DMS114 treated with DMSO at 0.1 percent for 48 hours (cell line): ENCODE measurements at regions not wholly inside any gene's neighbourhood (a gene's known extent, or its start where the extent isn't known, plus 50 kb on each side); places are given as distances from the start of the nearest gene placed in this dataset.
"Not testable (repeated sequence)": the region's sequence is repeated elsewhere in the genome, so short reads cannot be mapped to it uniquely, and the experiment has no call there.

Source experiments
- DNase-seq: peaks from one replicate; lab custom pipeline; 2025; ENCODE audit not compliant: unreplicated experiment; lab: John Stamatoyannopoulos, UW

DNA sequence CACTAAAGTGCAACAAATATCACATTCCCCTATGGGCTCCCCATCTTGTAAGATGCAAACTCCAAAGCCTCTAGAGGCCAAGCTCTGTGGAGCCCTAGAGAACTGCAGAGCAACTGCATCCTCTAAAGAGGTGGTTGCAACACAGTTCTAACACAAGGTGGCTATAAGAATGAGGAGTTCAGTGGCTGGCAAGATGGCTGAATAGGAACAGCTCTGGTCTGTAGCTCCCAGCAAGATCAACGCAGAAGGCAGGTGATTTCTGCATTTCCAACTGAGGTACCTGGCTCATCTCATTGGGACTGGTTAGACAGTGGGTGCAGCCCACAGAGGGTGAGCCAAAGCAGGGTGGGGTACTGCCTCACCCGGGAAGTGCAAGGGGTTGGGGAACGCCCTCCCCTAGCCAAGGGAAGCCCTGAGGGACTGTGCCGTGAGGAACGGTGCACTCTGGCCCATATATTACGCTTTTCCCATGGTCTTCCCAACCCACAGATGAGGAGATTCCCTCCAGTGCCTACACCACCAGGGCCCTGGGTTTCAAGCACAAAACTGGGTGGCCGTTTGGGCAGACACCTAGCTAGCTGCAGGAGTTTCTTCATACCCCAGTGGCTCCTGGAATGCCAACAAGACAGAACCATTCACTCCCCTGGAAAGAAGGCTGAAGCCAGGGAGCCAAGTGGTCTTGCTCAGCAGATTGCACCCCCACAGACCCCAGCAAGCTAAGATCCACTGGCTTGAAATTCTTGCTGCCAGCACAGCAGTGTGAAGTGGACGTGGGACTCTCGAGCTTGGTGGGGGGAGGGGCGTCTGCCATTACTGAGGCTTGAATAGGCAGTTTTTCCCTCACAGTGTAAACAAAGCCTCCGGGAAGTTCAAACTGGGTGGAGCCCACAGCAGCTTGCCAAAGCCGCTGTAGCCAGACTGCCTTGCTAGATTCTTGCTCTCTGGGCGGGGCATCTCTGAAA lies 188.6 kb upstream of the EGLN3 start:
- DNase-seq: not testable (repeated sequence)

GRCh38 chr14:34138175-34138574 lies 187.3 kb upstream of the EGLN3 start:
- no peak for DNase-seq

DNA sequence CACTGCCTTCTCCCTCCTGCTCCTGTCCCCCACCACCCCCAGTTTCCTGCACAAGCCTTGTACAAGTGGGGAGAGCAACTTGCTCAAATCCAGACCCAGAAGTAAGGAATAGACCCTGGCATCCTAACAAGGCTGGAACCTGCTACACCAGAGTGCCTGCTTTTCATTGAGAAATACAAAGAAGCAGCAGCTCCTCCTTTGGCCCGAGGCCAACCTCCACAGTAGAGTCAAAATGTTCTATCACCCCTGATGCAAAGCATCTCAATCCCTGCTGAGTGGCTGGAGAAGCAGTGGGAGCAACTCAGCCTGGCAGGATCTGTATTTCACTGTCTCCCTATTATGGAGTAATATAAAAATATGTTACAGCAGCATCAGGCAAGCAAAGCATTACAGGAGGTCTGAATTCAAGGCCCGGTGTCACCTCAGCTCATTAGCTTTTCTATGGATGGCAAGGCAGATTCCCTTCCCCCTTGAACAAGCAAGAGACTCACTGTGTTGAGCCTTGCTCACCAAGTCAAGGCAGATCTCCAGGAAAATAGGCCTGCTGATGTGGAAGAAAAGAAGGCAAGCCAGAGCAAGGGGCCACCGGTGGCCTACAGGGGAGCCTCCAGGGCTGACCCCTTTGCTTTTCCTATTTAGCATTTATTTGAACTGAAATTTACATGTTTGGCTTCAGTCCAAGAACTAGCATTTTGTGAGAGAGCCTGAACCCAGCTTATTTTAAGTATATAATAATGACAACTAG lies 186.3 kb upstream of the EGLN3 start:
- DNase-seq: no peak

- no peak for DNase-seq
Measured at GRCh38 chr14:34135492-34135891, 184.6 kb upstream of the EGLN3 start.

GRCh38 chr14:34134484-34134883 lies 183.6 kb upstream of the EGLN3 start:
- no peak for DNase-seq

DNA sequence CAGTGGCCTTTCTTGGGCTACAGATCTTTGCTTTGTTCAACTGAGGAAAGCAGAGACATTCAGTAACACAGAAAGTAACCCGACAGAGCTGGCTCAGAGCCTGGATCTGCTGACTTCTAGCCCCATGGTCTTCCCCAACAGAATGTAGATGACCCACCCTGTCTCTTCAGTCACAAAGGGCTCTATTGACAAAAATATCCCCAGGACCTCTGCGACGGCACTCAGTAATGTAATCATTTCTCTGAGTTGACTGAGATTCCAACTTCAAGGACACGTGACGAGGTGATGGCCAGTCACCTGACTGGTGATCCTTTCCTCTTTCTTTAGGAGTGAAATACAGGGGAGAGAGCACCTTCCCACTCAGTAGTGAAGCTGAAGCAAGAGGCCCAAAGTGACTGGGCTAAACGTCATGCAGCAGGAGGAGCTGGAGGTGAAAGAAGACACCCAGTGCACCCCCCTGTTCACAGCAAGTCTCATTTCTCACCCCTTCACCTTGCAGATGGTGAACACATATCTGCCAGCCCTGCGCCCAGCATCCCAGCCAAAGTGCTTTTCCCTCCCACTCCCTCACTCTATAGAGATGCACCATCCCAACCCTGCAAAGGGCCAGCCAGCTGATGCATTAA lies 179.2 kb upstream of the EGLN3 start:
- no peak for DNase-seq

GRCh38 chr14:34128665-34129064 lies 177.8 kb upstream of the EGLN3 start:
- DNase-seq: no peak

GRCh38 chr14:34126586-34126985 lies 175.7 kb upstream of the EGLN3 start:
- no peak for DNase-seq

DNA sequence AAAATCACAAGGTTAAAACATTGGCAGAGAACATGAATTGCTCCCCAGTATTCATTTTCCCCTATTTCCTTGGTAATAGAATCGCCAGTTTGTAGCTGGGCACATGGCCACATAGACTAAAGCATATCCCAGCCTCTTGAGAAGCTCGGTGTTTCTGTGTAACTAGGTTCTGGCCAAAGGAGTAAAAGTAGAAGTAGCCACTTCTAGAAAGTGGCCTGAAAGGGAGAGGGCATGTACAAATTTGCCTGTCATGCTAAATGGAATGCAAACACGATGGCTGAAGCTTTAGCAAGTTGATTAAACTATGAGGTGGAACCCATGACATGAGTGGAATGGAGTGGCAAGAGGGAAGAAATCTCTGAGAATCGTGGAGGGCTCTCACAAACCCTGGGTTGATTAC lies 173.7 kb upstream of the EGLN3 start:
- no peak for DNase-seq

GRCh38 chr14:34122650-34123049 lies 171.8 kb upstream of the EGLN3 start:
- no peak for DNase-seq

- no peak for DNase-seq
Measured at GRCh38 chr14:34122081-34122480, 171.2 kb upstream of the EGLN3 start.

DNA sequence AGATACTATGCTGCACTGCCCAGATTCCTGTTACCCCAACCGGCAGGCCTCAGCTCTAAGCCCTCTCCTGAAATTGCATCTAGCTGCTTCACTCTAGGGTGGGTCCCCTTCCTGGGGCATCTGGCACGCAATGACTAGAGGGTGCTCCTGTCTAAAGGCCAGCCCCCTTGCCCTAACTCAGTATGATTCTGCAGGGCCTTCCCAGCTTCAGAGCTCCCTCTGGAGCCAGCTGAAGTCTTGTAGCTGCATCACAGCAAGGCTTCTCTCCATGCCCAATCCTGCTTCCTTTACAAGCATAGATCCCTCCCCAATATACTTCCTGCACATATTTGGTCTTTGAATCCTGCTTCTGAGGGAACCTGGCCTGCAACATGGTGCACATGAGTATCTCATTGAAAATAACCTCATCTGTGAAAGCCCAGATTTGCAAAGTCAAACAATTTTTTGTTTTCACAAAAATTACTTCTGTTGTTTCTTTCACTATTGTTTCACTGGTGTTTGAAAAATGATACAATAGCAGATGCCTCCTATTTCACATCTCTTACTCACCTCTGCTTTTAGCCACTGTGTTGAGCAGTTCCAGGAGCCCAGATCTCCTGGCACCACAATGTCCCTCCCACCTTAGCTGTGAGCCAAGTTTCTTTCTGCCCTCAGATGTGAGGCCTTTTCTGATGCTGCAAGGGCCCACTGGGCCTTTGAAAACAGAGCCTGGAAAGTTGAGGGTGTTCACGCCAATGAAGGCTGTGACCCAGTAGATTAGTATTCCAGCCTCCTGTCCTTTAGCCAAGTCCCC lies 169.5 kb upstream of the EGLN3 start:
- DNase-seq: no peak

GRCh38 chr14:34119107-34119858 lies 168.4 kb upstream of the EGLN3 start:
- no peak for DNase-seq

GRCh38 chr14:34113991-34114390 lies 163.1 kb upstream of the EGLN3 start:
- no peak for DNase-seq

GRCh38 chr14:34113005-34113511 lies 162.2 kb upstream of the EGLN3 start:
- no peak for DNase-seq

DNA sequence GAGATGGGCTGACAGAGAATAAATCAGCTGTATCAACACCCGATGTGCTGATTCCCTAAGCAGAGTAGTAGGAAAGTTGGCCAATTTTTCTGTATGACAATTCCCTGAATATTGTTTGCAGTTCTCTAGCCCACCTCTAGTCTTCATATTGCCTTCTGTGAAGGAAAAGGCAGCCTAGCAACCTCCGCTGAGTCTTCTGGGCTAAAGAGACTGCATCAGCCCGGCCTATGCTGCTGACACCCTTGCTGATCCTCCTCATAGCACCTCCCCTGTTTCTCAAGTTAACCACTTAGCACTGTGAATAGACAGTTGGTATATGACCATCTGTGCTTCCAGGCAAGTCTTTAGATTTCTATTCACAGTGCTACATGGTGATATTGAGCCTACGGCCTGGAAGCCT lies 161.1 kb upstream of the EGLN3 start:
- no peak for DNase-seq

- no peak for DNase-seq
Measured at GRCh38 chr14:34111505-34111904, 160.6 kb upstream of the EGLN3 start.

DNA sequence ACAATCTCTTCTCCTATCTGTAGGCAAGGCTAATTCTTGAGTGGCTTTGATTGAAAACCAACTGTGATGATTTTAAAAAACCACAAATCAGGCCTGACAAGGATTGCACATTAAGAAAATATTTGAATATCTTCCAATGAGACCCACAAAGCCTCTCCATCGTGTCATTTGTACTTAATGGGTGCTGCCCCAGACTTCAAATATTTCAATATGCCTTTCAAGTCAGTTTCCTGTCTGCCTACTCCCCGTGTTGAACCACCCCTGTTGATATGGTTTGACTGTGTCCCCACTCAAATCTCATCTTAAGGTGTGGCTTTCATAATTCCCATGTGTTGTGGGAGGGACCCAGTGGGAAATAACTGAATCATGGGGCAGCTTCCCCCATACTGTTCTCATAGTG lies 159.7 kb upstream of the EGLN3 start:
- no peak for DNase-seq

GRCh38 chr14:34107441-34107840 lies 156.6 kb upstream of the EGLN3 start:
- no peak for DNase-seq

DNA sequence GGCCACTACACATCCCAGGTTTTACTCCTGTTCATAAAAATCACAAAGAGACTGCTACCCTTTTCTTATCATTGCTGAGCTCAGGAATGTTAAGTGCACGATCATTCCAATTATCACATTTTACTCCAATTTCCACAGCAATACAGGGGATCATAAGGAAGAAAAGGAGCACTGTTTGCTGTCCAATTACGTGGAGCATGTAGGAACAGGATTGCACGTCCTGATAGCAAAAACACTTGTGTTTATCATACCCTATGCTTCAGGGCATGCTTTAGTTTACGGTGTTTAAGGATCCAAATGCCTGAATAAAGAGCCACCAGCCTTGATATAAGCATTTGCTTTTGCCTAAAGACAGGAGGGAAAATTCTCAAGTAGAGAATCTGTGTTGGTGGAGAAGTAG lies 155.4 kb upstream of the EGLN3 start:
- no peak for DNase-seq
